ENCODE measurements at regions not wholly inside any gene's neighbourhood (a gene's known extent, or its start where the extent isn't known, plus 50 kb on each side); places are given as distances from the start of the nearest gene placed in this dataset.

DNA sequence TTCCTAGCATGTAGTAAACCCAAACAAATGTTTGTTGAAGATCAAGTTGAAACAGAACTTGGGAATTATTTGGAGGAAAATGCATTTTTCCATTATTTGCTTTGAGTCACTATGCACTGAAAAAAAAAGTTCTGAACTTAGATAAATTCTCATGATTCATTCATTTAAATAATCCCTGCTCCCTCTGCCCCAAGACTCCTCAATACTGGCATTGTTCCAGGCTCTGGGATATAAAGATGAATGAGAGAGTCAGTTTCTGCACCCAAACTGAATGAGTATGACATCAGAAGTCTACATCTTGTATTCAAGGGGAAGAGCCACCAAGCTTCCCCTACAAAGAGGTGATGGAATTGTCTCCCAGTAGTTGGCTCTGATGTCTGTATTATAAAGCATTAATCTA, 123.9 kb downstream of the SEC61B start:
- TF ChIP-seq, protein P1, sequence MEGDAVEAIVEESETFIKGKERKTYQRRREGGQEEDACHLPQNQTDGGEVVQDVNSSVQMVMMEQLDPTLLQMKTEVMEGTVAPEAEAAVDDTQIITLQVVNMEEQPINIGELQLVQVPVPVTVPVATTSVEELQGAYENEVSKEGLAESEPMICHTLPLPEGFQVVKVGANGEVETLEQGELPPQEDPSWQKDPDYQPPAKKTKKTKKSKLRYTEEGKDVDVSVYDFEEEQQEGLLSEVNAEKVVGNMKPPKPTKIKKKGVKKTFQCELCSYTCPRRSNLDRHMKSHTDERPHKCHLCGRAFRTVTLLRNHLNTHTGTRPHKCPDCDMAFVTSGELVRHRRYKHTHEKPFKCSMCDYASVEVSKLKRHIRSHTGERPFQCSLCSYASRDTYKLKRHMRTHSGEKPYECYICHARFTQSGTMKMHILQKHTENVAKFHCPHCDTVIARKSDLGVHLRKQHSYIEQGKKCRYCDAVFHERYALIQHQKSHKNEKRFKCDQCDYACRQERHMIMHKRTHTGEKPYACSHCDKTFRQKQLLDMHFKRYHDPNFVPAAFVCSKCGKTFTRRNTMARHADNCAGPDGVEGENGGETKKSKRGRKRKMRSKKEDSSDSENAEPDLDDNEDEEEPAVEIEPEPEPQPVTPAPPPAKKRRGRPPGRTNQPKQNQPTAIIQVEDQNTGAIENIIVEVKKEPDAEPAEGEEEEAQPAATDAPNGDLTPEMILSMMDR (IDR thresholded peaks at IDR 0.05): no peak
- no peak overlapping the region for H3K27ac Mint-ChIP-seq
- H3K9me3 Mint-ChIP-seq: no peaks in the 10 kb centered on the region
- H3K36me3 Mint-ChIP-seq (ENCODE audit: low read depth): no peaks in the 10 kb centered on the region
- DNase-seq: no peak
- H3K4me3 Mint-ChIP-seq: no peak overlapping the region
- peaks cover 27% of the 10 kb centered on the region for H3K27me3 Mint-ChIP-seq (ENCODE audit: low read depth, poor library complexity)
- no peaks in the 10 kb centered on the region for H3K4me1 Mint-ChIP-seq

DNA sequence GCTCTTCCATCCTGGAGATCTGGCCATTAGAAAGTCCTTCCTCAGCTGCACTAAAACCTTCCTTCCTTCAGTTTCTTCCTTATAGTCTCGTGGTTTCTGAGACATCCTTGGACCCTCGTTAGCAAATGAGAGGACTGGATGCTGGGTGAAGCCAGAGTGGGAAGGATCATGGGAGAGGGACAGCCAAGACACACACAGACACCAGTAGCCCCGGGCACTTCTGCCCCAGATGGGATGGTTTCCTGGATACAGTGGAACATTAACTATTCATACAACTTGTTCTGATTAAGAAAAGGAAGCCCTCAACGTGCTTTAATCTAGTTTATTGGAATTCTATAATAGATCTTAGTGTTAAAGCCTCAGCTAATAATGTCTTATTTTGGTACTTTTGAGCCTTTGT, 125.5 kb downstream of the SEC61B start:
- H3K27ac Mint-ChIP-seq: no peak overlapping the region
- no peak overlapping the region for H3K4me3 Mint-ChIP-seq
- H3K9me3 Mint-ChIP-seq: no peaks in the 10 kb centered on the region
- no peaks in the 10 kb centered on the region for H3K36me3 Mint-ChIP-seq (ENCODE audit: low read depth)
- H3K27me3 Mint-ChIP-seq (ENCODE audit: low read depth, poor library complexity): peaks cover 30% of the 10 kb centered on the region
- TF ChIP-seq, protein P1 (IDR thresholded peaks at IDR 0.05): no peak
- H3K4me1 Mint-ChIP-seq: no peaks in the 10 kb centered on the region
- DNase-seq: no peak

DNA sequence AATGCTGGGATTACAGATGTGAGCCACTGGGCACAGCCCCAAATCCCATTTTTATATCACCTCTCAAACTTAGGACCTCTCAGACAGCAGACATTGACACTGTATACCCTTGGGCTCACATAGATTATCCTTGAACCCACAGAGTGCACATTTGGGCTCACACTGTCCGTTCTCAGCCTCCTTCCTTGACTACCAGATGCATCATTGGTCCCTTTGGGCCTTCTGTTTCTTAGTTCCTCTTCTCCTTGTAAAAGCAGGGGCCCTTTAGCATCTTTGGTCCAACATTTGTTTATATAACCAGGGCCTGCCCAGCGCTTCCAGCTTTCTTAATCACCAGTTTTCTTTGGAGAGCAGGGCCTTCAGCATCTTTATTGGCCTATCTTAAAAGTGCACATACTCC, 126.2 kb downstream of the SEC61B start:
- H3K4me1 Mint-ChIP-seq: no peaks in the 10 kb centered on the region
- H3K9me3 Mint-ChIP-seq: no peaks in the 10 kb centered on the region
- H3K27me3 Mint-ChIP-seq (ENCODE audit: low read depth, poor library complexity): peaks cover 32% of the 10 kb centered on the region
- H3K27ac Mint-ChIP-seq: no peak overlapping the region
- H3K36me3 Mint-ChIP-seq (ENCODE audit: low read depth): no peaks in the 10 kb centered on the region
- H3K4me3 Mint-ChIP-seq: no peak overlapping the region
- DNase-seq: no peak
- TF ChIP-seq, protein P1 (IDR thresholded peaks at IDR 0.05): no peak

DNA sequence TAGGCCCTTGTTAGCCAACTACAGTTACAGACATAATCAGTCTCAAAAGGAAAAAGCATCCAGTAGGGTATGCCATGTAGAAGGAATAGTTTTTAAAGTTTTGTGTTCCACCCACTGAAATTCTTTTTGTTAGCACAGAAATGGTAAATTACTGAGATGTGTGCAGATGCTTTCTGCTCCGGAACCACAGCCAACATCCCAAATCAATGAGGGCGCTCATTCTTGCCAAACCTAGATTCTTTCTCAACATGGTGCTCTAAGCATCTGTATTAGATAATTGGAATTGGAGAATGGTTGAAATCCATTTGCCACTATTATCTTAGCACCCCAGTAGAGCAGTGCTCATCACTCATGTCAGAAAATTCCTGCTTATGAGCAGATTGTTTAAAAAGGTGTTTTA, 127.8 kb downstream of the SEC61B start:
- DNase-seq: no peak
- Mint-ChIP-seq H3K36me3 (ENCODE audit: low read depth) (no peaks in the 10 kb centered on the region), H3K4me1 (no peaks in the 10 kb centered on the region), H3K27ac (no peak overlapping the region), H3K9me3 (no peaks in the 10 kb centered on the region), H3K4me3 (no peak overlapping the region), H3K27me3 (ENCODE audit: low read depth, poor library complexity) (peaks cover 31% of the 10 kb centered on the region)
- TF ChIP-seq, protein P1 (IDR thresholded peaks at IDR 0.05): no peak

DNA sequence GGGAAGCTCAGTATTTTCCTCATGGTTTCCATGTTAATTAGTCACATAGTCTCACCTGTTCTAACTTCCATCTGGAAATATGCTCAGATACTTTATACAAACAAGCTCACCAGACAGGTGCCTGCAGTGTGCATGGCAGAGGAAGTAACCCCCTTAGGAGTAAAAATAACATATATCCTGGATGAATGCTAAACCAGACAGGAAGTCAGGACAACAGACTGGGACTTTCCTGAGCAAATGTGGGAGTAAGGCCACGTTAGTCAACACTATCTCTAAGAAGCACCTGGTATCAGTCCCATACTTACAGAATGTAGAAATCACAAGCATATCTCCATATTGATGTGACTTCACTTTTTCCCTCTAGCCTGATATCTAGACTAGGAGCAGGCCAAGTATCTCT, 128.4 kb downstream of the SEC61B start:
- H3K36me3 Mint-ChIP-seq (ENCODE audit: low read depth): no peaks in the 10 kb centered on the region
- no peaks in the 10 kb centered on the region for H3K4me1 Mint-ChIP-seq
- H3K9me3 Mint-ChIP-seq: no peaks in the 10 kb centered on the region
- no peak overlapping the region for H3K4me3 Mint-ChIP-seq
- H3K27ac Mint-ChIP-seq: no peak overlapping the region
- H3K27me3 Mint-ChIP-seq (ENCODE audit: low read depth, poor library complexity): peaks cover 29% of the 10 kb centered on the region
- TF ChIP-seq, protein P1 (IDR thresholded peaks at IDR 0.05): no peak
- DNase-seq: no peak

DNA sequence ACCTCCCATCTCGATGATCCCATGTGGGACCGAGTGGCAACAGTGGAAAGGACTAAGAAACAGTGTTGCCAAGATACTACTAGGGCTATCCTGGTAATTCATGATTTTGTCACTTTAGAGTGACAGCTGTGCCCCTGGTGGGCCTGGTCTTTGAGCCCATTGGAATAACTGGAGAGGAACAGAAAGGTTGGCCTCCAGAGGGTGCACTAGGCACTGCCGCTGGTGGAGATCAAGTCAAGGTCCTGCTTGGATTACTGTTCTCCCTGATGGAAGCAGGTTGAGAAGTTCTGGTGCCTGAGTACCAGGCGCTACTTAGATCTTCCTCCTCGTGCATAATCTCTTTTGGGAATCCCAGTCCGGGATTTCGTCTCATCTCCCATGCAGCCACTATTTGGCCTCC, 129.6 kb downstream of the SEC61B start:
- peaks cover 35% of the 10 kb centered on the region for H3K27me3 Mint-ChIP-seq (ENCODE audit: low read depth, poor library complexity)
- H3K36me3 Mint-ChIP-seq (ENCODE audit: low read depth): no peaks in the 10 kb centered on the region
- H3K27ac Mint-ChIP-seq: no peak overlapping the region
- H3K4me3 Mint-ChIP-seq: no peak overlapping the region
- no peaks in the 10 kb centered on the region for H3K4me1 Mint-ChIP-seq
- DNase-seq: no peak
- no peaks in the 10 kb centered on the region for H3K9me3 Mint-ChIP-seq
- TF ChIP-seq, protein P1 (IDR thresholded peaks at IDR 0.05): no peak

All from nephron progenitor cell (in vitro differentiated cells).